ENCODE measurements at regions not wholly inside any gene's neighbourhood (a gene's known extent, or its start where the extent isn't known, plus 50 kb on each side); places are given as distances from the start of the nearest gene placed in this dataset.

DNA sequence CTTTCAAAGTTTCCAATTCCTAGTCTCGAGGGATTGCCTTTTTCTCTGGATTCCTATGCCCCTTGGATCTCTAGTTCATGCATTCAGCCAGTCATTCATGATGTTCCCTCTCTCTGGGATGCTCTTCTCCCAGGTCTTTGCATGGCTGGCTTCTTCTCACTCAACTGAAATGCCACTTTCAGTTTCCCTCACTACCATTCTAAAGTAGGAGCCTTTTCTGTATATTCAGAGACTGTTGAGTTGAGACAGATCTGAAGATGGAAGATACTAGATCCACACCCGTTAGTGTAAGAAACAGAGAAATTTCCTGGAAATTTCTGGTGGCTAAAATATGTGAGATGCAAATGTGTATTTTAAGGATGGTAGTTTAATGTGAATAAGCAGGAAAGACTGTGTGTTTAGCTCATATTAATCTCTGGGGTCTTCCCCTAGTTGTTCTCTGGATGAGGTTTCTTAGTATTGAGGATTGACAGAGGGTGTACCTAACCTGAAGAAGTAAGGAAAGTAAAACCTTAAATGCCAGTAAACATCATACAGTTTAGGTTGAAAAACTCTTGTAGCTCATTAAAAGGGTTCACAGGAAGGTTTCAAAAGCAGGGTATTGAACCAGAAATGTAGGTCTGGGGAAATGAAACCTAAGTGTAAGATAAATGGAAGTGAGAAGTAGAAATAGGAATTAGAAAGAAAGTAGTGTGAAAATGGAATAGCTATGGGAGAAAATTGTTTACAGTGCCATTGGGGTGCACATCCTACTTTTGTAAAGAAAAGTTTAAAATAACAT is 331.3 kb downstream of the NDFIP2 start:
- no peak overlapping the region for H3K27ac ChIP-seq
- TF ChIP-seq, protein P1, sequence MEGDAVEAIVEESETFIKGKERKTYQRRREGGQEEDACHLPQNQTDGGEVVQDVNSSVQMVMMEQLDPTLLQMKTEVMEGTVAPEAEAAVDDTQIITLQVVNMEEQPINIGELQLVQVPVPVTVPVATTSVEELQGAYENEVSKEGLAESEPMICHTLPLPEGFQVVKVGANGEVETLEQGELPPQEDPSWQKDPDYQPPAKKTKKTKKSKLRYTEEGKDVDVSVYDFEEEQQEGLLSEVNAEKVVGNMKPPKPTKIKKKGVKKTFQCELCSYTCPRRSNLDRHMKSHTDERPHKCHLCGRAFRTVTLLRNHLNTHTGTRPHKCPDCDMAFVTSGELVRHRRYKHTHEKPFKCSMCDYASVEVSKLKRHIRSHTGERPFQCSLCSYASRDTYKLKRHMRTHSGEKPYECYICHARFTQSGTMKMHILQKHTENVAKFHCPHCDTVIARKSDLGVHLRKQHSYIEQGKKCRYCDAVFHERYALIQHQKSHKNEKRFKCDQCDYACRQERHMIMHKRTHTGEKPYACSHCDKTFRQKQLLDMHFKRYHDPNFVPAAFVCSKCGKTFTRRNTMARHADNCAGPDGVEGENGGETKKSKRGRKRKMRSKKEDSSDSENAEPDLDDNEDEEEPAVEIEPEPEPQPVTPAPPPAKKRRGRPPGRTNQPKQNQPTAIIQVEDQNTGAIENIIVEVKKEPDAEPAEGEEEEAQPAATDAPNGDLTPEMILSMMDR (conservative IDR thresholded peaks at IDR 0.05), result no peak

DNA sequence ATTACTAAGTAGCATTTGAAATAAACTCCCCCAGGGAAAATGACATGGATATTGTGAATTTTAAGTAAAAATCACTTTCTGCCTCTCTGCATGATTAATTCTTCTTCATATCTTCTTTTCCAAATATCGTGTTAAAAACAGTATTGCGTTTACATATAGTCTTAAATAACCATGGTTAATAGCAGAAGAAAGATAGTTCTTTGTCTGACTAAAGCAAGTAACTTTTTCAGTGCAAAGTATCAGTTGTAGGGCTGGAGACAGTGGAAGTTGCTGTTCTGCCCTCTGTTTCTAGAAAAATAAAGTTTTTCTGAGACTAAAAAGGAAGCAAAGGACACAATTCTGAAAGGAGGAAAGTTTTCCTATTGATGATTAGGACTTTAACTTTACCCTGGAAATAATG is 330.2 kb downstream of the NDFIP2 start:
- no peak overlapping the region for H3K27ac ChIP-seq
- TF ChIP-seq, protein P1 (conservative IDR thresholded peaks at IDR 0.05), result no peak

- TF ChIP-seq, protein P1 (conservative IDR thresholded peaks at IDR 0.05), result no peak
- H3K27ac ChIP-seq, result no peak overlapping the region
These were observed 329.7 kb downstream of the NDFIP2 start for GRCh38 chr13:79810669-79811068.

GRCh38 chr13:79810018-79810417 is 329.1 kb downstream of the NDFIP2 start:
- no peak overlapping the region for H3K27ac ChIP-seq

DNA sequence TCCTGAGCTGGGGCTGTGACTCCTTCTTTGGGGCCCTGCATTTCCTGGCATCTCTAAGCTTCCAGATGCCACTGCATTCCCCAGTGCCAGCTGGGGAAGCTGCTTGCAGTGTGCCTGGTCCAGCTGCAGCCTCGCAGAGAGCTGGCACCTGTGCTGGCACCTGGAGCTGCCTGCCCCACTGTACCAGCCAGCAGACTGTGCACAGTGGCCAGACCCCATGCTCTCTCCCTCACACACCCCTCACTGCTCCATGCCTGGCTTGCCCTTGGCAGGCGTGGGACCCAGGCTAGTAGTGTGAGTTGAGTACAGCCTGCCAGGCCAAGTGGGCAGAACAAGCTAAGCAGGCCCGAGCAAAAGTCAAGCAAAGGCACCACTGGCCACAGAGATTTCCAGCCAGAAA is 327.5 kb downstream of the NDFIP2 start:
- no peak overlapping the region for H3K27ac ChIP-seq
- TF ChIP-seq, protein P1 (conservative IDR thresholded peaks at IDR 0.05), result no peak

More at GRCh38 chr13:79810018-79810417, 329.1 kb downstream of the NDFIP2 start:
- TF ChIP-seq, protein P1 (conservative IDR thresholded peaks at IDR 0.05), result no peak

- no peak overlapping the region for H3K27ac ChIP-seq
- TF ChIP-seq, protein P1 (conservative IDR thresholded peaks at IDR 0.05), result no peak
These were observed 326.6 kb downstream of the NDFIP2 start for GRCh38 chr13:79807554-79807953.

DNA sequence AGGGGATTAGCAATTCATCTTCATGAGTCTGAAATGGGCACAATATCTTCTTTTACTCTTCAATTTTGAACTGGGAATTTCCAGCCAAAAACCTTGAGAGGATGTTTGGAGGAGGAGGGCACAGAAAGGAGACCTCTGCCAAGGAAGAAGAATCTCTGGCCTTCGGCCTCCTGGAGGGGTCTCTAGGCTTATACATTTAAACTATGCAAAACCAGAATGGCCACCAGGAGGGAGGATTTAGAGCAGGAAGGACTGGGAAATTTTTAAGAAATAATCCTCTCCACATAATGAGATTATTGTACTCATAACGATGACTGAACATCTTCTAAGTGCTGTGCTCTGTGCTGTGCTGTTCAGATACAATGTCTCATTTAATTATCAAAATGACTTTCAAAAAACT is 325.9 kb downstream of the NDFIP2 start:
- TF ChIP-seq, protein P1 (conservative IDR thresholded peaks at IDR 0.05), result no peak
- H3K27ac ChIP-seq, result no peak overlapping the region
